ENCODE measurements at regions not wholly inside any gene's neighbourhood (a gene's known extent, or its start where the extent isn't known, plus 50 kb on each side); places are given as distances from the start of the nearest gene placed in this dataset.

- no peak for TF ChIP-seq POLR2A (IDR thresholded peaks at IDR 0.05; ENCODE audit: low read depth)
- no peak for TF ChIP-seq POLR2AphosphoS5 (IDR thresholded peaks at IDR 0.05)
- no peak for TF ChIP-seq CTCF (IDR thresholded peaks at IDR 0.05)
Observed at GRCh38 chr13:33735276-33735675, 82.7 kb upstream of the RFC3 start.

Measured in esophagus muscularis mucosa (tissue), 3 donors.